ENCODE measurements at regions not wholly inside any gene's neighbourhood (a gene's known extent, or its start where the extent isn't known, plus 50 kb on each side); places are given as distances from the start of the nearest gene placed in this dataset.

GRCh38 chr3:150311156-150311555, 96.9 kb upstream of the TSC22D2 start:
- TF ChIP-seq CTCF (IDR thresholded peaks at IDR 0.05 in 2 of 3, conservative IDR thresholded peaks at IDR 0.05 in 1 of 3; ENCODE audit: insufficient read depth in 2 of 3, low read depth in 1 of 3, low read length in 3 of 3) = no peak
- no peak for TF ChIP-seq POLR2AphosphoS5 (IDR thresholded peaks at IDR 0.05; ENCODE audit: control insufficient read depth, insufficient read depth, low read depth, low read length)
- TF ChIP-seq GTF3C2 (IDR thresholded peaks at IDR 0.05; ENCODE audit: borderline replicate concordance, extremely low read depth, insufficient read length) = no peak
- TF ChIP-seq ZNF143 (CRISPR knock-in tag; IDR thresholded peaks at IDR 0.05) = no peak
